Brain microvascular endothelial cell (primary cell): ENCODE measurements at regions not wholly inside any gene's neighbourhood (a gene's known extent, or its start where the extent isn't known, plus 50 kb on each side); places are given as distances from the start of the nearest gene placed in this dataset.

Experiments used
- DNase-seq: peaks from one replicate; pipeline ENCODE4 v3.0.0-alpha.2; 2020
- H3K27ac ChIP-seq: fragments of 250-450 bp; sonication (Bioruptor Pico); 2 replicates; pipeline ENCODE4 v1.5.1; 2020; ENCODE audit warnings: mild to moderate bottlenecking, moderate library complexity
- H3K27me3 ChIP-seq: fragments of 250-450 bp; sonication (Bioruptor Pico); replicated peaks from 2 replicates; pipeline ENCODE4 v1.5.1; 2020; ENCODE audit warnings: mild to moderate bottlenecking
- H3K36me3 ChIP-seq: fragments of 250-450 bp; sonication (Bioruptor Pico); replicated peaks from 2 replicates; pipeline ENCODE4 v1.5.1; 2020; ENCODE audit warnings: mild to moderate bottlenecking
- H3K4me3 ChIP-seq: 2 replicates; pipeline ENCODE4 v1.5.1; 2011; ENCODE audit warnings: low read depth, mild to moderate bottlenecking, control low read depth, low read length, moderate library complexity
- in situ Hi-C: cut with HindIII; loops from 2 replicates; pipeline ENCODE4 v1.10.0; 2017; ENCODE audit warnings: low sequenced_read_pairs, low pct_ligation_motif_present
- TF ChIP-seq, protein P1 (sequence below): IDR thresholded peaks from 2 replicates; pipeline ENCODE4 v1.5.1; 2011; ENCODE audit warnings: low read depth, mild to moderate bottlenecking, moderate library complexity, low read length, control low read depth, inconsistent platforms; ENCODE audit errors: missing control alignments

DNA sequence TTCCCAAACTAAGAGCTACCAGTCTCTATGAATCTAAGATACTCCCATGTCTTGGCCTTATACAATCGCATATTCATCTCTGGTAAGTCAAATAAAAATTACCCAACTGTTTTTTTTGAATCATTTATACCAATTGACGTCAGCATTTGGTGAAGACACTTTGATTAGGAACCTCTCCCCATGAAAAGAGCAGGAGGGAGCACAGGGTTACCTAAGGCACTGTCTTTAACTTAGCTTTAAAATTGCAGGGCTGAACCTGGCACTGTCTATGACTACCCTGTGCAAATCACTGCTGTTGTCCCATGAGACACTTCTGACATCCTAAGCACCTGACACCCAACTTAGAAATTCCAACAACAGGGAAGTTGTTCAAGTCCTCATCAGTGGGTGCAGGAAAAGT, 586.4 kb downstream of the MAT2B start:
- no peaks in the 10 kb centered on the region for H3K36me3 ChIP-seq
- H3K27me3 ChIP-seq = no peaks in the 10 kb centered on the region
- no peak overlapping the region for H3K27ac ChIP-seq
- TF ChIP-seq, protein P1, sequence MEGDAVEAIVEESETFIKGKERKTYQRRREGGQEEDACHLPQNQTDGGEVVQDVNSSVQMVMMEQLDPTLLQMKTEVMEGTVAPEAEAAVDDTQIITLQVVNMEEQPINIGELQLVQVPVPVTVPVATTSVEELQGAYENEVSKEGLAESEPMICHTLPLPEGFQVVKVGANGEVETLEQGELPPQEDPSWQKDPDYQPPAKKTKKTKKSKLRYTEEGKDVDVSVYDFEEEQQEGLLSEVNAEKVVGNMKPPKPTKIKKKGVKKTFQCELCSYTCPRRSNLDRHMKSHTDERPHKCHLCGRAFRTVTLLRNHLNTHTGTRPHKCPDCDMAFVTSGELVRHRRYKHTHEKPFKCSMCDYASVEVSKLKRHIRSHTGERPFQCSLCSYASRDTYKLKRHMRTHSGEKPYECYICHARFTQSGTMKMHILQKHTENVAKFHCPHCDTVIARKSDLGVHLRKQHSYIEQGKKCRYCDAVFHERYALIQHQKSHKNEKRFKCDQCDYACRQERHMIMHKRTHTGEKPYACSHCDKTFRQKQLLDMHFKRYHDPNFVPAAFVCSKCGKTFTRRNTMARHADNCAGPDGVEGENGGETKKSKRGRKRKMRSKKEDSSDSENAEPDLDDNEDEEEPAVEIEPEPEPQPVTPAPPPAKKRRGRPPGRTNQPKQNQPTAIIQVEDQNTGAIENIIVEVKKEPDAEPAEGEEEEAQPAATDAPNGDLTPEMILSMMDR = no peak
- no peak overlapping the region for H3K4me3 ChIP-seq
- DNase-seq = no peak
- in situ Hi-C loops = no loop called here

DNA sequence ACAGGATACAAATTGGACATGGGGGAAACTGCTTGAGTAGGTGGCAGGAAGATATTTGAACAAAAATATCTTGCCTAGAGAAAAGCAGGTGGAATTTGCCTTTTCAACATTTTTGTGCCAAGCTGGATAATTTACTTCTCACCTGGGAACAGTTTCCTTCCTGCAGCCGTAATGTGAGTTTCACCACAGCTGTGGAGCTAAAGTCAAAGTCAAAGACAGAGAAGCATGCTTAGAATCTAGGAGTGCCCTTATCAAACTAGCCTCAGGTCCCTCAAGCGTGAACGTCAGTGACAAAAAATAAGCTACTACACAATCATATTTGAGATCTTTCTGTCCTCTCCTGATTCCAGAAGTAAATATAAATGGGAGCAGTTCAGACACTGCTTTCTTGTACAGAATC, 588.9 kb downstream of the MAT2B start:
- DNase-seq = no peak
- TF ChIP-seq, protein P1 = no peak
- in situ Hi-C loops = no loop called here
- no peaks in the 10 kb centered on the region for H3K36me3 ChIP-seq
- no peaks in the 10 kb centered on the region for H3K27me3 ChIP-seq
- no peak overlapping the region for H3K4me3 ChIP-seq
- no peak overlapping the region for H3K27ac ChIP-seq

DNA sequence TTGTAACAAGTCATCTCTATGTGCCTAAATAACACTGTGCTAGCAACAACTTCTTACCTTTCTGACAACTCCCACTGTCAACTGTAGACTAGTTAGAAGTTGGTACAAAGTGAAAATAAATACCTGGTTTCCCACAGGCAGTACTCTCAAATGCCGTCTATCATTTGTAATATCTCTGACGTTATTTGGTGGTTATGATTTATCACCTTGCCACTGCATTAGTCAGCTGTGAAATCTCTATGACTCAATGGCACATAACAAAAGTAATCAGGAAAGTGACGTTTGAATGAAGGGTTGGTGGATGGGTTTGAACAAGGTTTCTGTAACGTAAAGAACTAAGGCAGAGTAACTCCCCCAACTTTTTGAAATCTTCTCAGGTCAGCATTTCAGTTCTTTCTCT, 592.3 kb downstream of the MAT2B start:
- Histone ChIP-seq H3K4me3 (no peak overlapping the region), H3K27me3 (no peaks in the 10 kb centered on the region), H3K36me3 (no peaks in the 10 kb centered on the region), H3K27ac (no peak overlapping the region)
- no peak for DNase-seq
- in situ Hi-C loops = no loop called here
- TF ChIP-seq, protein P1 = no peak

DNA sequence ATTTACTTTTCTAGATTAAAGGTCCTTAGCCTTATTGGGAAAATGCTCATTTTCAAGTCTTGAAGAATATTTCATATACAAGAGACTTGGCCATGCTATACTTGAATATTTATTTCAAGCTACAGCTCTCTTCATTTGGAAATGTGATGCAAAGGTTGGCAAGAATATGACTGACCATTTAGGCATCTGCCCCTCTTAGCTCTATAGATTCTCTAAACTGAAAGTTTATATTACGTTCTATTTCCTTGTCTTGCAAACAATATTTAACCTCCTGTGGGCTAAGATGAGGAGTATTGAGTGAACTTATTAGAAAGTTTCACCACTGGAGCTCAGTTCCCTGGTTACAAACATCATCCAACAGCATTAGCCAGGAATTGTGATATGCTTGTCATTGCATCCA, 593.1 kb downstream of the MAT2B start:
- Histone ChIP-seq H3K36me3 (no peaks in the 10 kb centered on the region), H3K4me3 (no peak overlapping the region), H3K27ac (no peak overlapping the region), H3K27me3 (no peaks in the 10 kb centered on the region)
- in situ Hi-C loops = no loop called here
- TF ChIP-seq, protein P1 = no peak
- no peak for DNase-seq

DNA sequence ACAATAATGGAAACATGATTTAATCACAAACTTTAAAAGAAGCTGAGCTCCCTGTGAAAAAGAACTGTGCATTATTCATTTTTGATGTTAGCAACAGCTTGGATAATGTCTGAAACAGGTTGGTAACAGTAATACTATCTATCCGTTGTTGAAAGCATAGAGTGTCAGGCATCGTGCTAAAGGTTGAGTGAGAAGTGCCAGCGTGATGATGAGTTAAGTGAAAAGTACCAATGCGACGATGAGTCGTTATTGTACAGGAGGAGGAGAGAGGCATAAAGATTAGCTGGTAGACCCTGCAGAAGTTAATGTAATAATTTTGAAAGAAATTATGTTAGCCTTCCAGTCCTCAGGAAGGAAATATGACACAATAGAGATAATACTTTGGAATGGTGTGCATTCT, 593.6 kb downstream of the MAT2B start:
- no peaks in the 10 kb centered on the region for H3K36me3 ChIP-seq
- H3K27me3 ChIP-seq = no peaks in the 10 kb centered on the region
- in situ Hi-C loops = no loop called here
- no peak for DNase-seq
- no peak overlapping the region for H3K27ac ChIP-seq
- TF ChIP-seq, protein P1 = no peak
- H3K4me3 ChIP-seq = no peak overlapping the region

DNA sequence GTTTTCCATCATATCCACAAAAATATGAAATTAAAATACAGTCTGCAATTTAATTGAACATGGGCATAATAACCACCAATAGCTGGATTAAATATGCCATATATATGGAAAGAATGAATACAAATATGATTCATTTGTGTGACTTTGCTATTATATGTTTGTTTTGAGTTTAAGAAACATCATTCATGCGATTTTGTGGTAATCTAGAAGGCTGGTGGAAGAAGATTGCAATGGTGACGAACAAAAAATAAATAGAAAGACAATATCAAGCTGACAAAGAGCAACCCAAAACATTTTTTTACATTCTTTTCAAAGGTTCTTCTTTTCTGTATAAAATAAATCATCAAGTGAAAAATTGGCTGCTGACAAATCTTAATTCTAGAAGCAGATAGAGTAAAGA, 610.0 kb downstream of the MAT2B start:
- H3K4me3 ChIP-seq = no peak overlapping the region
- no peaks in the 10 kb centered on the region for H3K27me3 ChIP-seq
- TF ChIP-seq, protein P1 = no peak
- no peak for DNase-seq
- in situ Hi-C loops = no loop called here
- H3K27ac ChIP-seq = no peak overlapping the region
- no peaks in the 10 kb centered on the region for H3K36me3 ChIP-seq
